ENCODE measurements at regions not wholly inside any gene's neighbourhood (a gene's known extent, or its start where the extent isn't known, plus 50 kb on each side); places are given as distances from the start of the nearest gene placed in this dataset.
A peak's percentile ranks its signal among the peaks of the same experiment; 100 is the strongest.

- no peak for DNase-seq (ENCODE audit: low read depth, low spot score)
- no peak overlapping the region for H3K4me3 ChIP-seq (ENCODE audit: low read length)
Observed at GRCh38 chr19:13615890-13616289, 109.6 kb upstream of the CACNA1A start.

- DNase-seq (ENCODE audit: low read depth, low spot score): no peak
- no peak overlapping the region for H3K4me3 ChIP-seq (ENCODE audit: low read length)
Observed at GRCh38 chr19:13613447-13613846, 107.2 kb upstream of the CACNA1A start.

- no peak for DNase-seq (ENCODE audit: low read depth, low spot score)
- H3K4me3 ChIP-seq (ENCODE audit: low read length): no peak overlapping the region
Observed at GRCh38 chr19:13611596-13611995, 105.3 kb upstream of the CACNA1A start.

- H3K4me3 ChIP-seq (ENCODE audit: low read length): no peak overlapping the region
- peak; percentile 41 for DNase-seq (ENCODE audit: low read depth, low spot score)
Observed at GRCh38 chr19:13610039-13610691, 103.9 kb upstream of the CACNA1A start.

GRCh38 chr19:13606156-13606555 is 99.9 kb upstream of the CACNA1A start:
- no peak overlapping the region for H3K4me3 ChIP-seq (ENCODE audit: low read length)
- no peak for DNase-seq (ENCODE audit: low read depth, low spot score)

GRCh38 chr19:13604902-13605586 is 98.8 kb upstream of the CACNA1A start:
- no peak for DNase-seq (ENCODE audit: low read depth, low spot score)
- H3K4me3 ChIP-seq (ENCODE audit: low read length): no peak overlapping the region

GRCh38 chr19:13600802-13601201 is 94.5 kb upstream of the CACNA1A start:
- no peak overlapping the region for H3K4me3 ChIP-seq (ENCODE audit: low read length)

GRCh38 chr19:13600091-13600490 is 93.8 kb upstream of the CACNA1A start:
- H3K4me3 ChIP-seq (ENCODE audit: low read length): no peak overlapping the region

More at GRCh38 chr19:13600802-13601201, 94.5 kb upstream of the CACNA1A start:
- no peak for DNase-seq (ENCODE audit: low read depth, low spot score)

GRCh38 chr19:13599681-13600080 is 93.4 kb upstream of the CACNA1A start:
- DNase-seq (ENCODE audit: low read depth, low spot score): no peak
- no peak overlapping the region for H3K4me3 ChIP-seq (ENCODE audit: low read length)

More at GRCh38 chr19:13600091-13600490, 93.8 kb upstream of the CACNA1A start:
- DNase-seq (ENCODE audit: low read depth, low spot score): no peak

GRCh38 chr19:13598098-13598497 is 91.8 kb upstream of the CACNA1A start:
- no peak for DNase-seq (ENCODE audit: low read depth, low spot score)
- H3K4me3 ChIP-seq (ENCODE audit: low read length): no peak overlapping the region

GRCh38 chr19:13597640-13598039 is 91.4 kb upstream of the CACNA1A start:
- H3K4me3 ChIP-seq (ENCODE audit: low read length): no peak overlapping the region
- DNase-seq (ENCODE audit: low read depth, low spot score): peak; percentile 61

GRCh38 chr19:13588957-13589833 is 82.9 kb upstream of the CACNA1A start:
- peak overlapping the region; percentile 7; the same call in 1 of the 2 replicates for H3K4me3 ChIP-seq (ENCODE audit: low read length)
- peak; percentile 47 for DNase-seq (ENCODE audit: low read depth, low spot score)

GRCh38 chr19:13585512-13585911 is 79.2 kb upstream of the CACNA1A start:
- DNase-seq (ENCODE audit: low read depth, low spot score): no peak
- H3K4me3 ChIP-seq (ENCODE audit: low read length): no peak overlapping the region

GRCh38 chr19:13583753-13584152 is 77.5 kb upstream of the CACNA1A start:
- DNase-seq (ENCODE audit: low read depth, low spot score): no peak
- H3K4me3 ChIP-seq (ENCODE audit: low read length): no peak overlapping the region

- H3K4me3 ChIP-seq (ENCODE audit: low read length): no peak overlapping the region
- DNase-seq (ENCODE audit: low read depth, low spot score): no peak
Observed at GRCh38 chr19:13583114-13583513, 76.8 kb upstream of the CACNA1A start.

- H3K4me3 ChIP-seq (ENCODE audit: low read length): no peak overlapping the region
- DNase-seq (ENCODE audit: low read depth, low spot score): no peak
Observed at GRCh38 chr19:13581576-13581975, 75.3 kb upstream of the CACNA1A start.

- DNase-seq (ENCODE audit: low read depth, low spot score): no peak
- no peak overlapping the region for H3K4me3 ChIP-seq (ENCODE audit: low read length)
Observed at GRCh38 chr19:13579388-13580060, 73.2 kb upstream of the CACNA1A start.

GRCh38 chr19:13576726-13577125 is 70.4 kb upstream of the CACNA1A start:
- no peak overlapping the region for H3K4me3 ChIP-seq (ENCODE audit: low read length)

GRCh38 chr19:13574933-13575332 is 68.7 kb upstream of the CACNA1A start:
- no peak for DNase-seq (ENCODE audit: low read depth, low spot score)
- no peak overlapping the region for H3K4me3 ChIP-seq (ENCODE audit: low read length)

More at GRCh38 chr19:13576726-13577125, 70.4 kb upstream of the CACNA1A start:
- DNase-seq (ENCODE audit: low read depth, low spot score): no peak

Measured in Jurkat, Clone E6-1 (cell line).